ENCODE measurements at regions not wholly inside any gene's neighbourhood (a gene's known extent, or its start where the extent isn't known, plus 50 kb on each side); places are given as distances from the start of the nearest gene placed in this dataset.
"Not testable (repeated sequence)": the region's sequence is repeated elsewhere in the genome, so short reads cannot be mapped to it uniquely, and the experiment has no call there.

- no peak for DNase-seq (ENCODE audit: low spot score)
Measured at GRCh38 chr10:60513281-60513680, 123.6 kb upstream of the ANK3 start.

DNA sequence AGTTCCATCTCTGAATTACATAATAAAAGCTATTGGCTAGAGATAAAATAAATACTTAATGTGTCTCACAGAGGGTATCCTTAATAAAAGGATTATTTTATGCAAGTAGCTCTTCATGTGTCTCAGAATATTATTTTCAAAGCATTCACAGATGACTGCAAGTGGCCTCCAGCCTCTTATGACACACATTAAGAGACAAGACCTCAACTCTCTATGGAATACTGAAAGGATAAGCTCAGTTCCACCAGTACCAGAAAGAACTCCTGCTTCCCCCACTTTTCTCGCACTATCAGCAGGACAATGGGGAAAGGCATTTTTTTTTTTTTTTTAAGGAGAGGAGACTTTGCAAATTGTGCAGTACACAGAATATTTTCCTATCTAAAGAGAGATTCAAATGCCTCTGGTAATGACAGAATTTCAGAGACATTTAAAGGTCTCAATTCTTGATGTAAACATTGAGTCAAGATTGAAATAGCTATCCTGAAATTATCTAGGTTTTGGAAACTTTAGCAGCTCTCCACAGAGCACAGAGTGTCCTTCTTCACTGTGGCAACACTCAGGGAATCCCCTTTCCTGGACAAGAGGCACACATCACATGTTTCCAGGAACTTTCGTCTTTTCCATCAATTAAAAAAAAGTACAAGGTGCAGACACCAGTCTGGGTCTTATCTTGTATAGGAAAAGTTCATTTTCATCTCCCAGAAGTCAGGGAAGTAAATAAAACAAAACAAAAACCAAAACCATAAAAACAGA, 122.0 kb upstream of the ANK3 start:
- no peak for DNase-seq (ENCODE audit: low spot score)

- DNase-seq (ENCODE audit: low spot score), result no peak
Measured at GRCh38 chr10:60508831-60509230, 119.2 kb upstream of the ANK3 start.

DNA sequence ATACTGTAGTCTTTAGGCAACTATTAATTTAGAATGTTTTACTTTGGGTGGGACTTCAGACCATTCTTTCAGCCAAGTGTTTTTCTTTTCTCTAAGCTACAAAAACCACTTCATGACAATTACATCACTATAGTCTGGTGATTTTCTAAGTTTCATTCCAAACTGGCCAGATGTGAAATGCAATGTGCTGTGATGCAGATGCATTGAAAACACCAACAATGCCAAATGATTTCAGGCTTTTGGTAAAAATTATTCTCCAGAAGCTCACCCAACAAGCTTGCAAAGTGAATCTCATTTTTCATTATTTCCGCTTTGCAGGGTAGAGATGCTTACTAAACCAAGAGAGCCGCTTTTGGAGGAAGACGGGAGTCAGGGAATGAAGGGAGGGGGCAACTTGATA, 118.4 kb upstream of the ANK3 start:
- DNase-seq (ENCODE audit: low spot score), result no peak

DNA sequence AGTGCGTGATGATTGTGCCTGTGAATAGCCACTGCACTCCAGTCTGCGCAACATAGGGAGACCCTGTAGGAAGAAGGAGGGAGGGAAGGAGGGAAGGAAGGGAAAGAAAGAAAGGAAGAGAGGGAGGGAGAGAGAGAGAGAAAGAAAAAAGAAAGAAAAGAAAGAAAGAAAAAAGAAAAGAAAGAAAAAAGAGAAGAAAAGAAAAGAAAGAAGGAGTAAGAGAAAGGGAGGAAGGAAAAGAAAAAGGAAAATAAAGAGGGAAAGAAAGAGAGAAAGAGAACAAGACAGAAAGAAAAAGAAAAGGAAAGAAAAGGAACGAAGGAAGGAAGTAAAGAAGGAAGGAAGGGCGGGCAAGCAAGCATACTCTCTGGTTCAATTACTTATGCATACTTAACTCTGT, 112.9 kb upstream of the ANK3 start:
- DNase-seq (ENCODE audit: low spot score), result no peak

DNA sequence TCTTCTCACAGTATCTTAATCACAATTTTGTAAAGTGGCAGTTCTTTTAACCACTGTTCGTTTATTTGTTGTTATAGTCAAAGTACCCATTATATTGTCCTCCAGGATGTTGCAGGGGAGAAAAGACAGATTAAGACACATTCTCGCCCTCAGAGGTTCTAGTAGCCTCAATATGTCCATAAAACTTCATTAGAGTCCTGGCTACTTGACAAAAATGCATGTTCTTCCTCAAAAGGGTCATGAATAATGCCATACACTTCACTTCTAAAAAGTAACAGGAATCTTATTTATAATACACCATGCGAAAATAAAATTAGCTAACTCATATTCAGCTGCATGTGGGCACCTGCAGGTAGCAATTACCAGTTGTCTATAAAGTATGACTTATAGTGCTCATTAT, 109.3 kb upstream of the ANK3 start:
- DNase-seq (ENCODE audit: low spot score), result no peak

DNA sequence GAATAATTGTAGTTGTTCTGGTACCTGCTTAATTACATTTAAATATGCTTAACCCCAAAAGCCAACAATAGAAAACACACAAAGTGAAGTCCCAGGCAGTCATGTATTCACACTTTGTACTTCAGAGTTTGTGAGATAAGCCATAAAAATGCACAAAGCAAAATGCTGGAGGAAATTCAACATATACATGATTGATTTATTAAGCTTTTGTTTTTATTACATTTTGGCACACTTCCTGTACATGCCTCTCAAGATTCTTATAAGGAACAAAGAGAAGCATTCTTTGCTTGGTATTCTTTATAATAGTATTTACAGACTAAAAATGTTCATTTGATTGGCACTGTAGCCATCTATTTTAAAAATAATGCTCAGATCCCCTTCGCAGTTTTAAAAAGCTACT, 107.7 kb upstream of the ANK3 start:
- DNase-seq (ENCODE audit: low spot score), result no peak

GRCh38 chr10:60496181-60496580, 106.5 kb upstream of the ANK3 start:
- no peak for DNase-seq (ENCODE audit: low spot score)

GRCh38 chr10:60495338-60496055, 105.8 kb upstream of the ANK3 start:
- peak; percentile 13 for DNase-seq (ENCODE audit: low spot score)

GRCh38 chr10:60494774-60495173, 105.1 kb upstream of the ANK3 start:
- DNase-seq (ENCODE audit: low spot score), result no peak

- DNase-seq (ENCODE audit: low spot score), result no peak
Measured at GRCh38 chr10:60491162-60491561, 101.5 kb upstream of the ANK3 start.

DNA sequence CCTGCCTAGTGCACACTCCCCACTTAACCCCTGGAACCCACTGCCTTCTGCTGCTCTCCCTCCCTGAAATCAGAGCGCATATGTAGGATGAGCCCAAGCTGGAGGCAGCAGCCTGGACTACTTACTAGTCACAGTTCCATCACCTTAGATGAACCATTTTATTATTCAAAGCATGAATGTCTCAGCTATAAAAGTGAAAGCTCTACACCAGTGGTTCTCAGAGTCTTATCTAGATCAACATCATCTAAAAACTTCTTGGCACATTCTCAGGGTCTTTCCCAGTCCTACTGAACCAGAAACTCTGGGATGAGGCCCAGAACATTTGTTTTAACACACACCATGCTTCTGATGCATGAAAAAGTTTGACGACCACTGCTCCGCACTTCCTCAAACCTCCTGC, 100.3 kb upstream of the ANK3 start:
- DNase-seq (ENCODE audit: low spot score), result no peak

DNA sequence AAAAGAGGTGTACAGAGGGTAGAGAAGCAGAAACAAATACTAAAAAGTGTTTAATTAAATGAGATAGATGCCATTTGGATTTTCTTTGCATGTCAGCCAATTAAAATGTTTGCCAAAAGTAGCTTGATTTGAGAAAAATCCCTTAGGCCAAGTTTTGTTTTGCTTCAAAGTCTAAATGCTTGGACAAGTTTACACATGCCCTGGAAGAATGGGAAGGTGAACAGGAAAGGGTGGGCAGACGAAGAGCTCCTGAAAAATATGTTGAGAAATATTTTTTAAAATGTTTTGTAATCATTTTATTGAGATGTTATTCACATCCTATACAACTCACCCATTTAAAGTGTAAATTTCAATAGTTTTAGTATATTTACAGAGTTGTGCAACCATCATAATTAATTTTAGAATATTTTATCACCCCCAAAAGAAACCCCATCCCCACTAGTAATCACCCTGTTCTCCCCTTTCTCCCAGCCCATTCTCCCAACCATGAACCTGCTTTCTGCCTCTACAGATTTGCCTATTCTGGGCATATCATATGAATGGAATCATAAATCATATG, 98.5 kb upstream of the ANK3 start:
- no peak for DNase-seq (ENCODE audit: low spot score)

DNA sequence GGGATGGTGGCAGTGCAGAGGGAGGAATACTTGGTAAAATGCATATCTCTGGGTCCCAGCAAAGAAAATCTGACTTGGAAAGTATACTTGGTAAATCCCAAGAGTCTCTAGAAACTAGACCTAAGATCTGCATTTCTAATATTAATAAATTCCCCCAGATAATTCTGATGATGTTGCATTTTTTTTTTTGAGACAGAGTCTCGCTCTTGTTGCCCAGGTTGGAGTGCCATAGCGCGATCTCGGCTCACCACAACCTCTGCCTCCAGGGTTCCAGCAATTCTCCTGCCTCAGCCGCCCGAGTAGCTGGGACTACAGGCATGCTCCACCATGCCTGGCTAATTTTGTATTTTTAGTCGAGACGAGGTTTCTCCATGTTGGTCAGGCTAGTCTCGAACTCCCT, 97.9 kb upstream of the ANK3 start:
- no peak for DNase-seq (ENCODE audit: low spot score)

- DNase-seq (ENCODE audit: low spot score), result no peak
Measured at GRCh38 chr10:60485025-60485424, 95.3 kb upstream of the ANK3 start.

GRCh38 chr10:60480865-60481563, 91.3 kb upstream of the ANK3 start:
- peak; percentile 4 for DNase-seq (ENCODE audit: low spot score)

DNA sequence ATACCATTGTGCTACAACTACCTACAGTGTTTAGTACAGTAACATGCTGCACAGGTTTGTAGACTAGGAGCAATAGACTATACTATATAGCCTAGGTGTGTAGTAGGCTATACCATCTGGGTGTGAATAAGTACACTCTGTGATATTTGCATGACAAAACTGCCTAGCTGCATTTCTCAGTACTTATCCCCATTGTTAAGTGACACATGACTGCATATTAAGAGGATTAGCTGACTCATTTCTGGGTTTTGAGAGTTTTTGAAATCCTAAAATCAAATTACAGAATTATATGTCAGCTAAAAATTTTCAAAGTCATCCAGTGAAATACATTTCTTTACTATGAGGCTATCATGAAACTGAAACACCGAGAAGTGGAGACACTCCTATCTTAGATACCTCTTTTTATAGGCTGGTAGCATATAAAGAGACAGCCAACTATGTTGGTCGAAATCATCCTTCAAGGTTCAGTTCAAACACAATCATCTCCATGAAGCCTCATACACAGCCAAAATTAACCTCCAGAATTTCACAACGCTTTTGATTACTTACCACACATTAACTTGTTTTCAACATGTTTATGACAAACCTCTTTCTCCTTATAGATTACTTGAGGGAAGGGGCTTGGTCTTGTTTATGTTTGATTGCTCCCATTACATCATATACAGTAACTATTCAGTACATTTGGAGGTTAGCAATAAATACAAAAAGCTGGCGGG, 89.8 kb upstream of the ANK3 start:
- DNase-seq (ENCODE audit: low spot score), result no peak

- no peak for DNase-seq (ENCODE audit: low spot score)
Measured at GRCh38 chr10:60476451-60476850, 86.8 kb upstream of the ANK3 start.

- no peak for DNase-seq (ENCODE audit: low spot score)
Measured at GRCh38 chr10:60473557-60473956, 83.9 kb upstream of the ANK3 start.

DNA sequence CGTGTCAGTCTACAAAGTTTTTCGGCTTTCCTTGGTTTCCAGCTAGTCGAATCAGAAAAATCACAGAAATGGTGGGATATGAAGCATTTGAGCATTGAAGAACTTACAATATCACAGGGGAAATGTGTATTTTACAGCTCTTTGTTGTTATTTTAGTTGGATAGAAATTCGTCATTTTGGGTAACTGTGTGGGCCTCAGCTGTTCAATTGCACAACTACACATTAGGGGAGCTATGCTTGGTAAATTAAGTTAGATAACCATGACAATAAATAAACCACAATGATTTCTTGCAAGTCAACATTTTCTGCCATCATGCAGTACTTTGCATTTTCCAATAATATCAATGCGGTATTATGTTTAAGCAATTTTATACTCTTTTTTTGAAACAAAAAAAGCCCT, 80.4 kb upstream of the ANK3 start:
- DNase-seq (ENCODE audit: low spot score), result no peak

DNA sequence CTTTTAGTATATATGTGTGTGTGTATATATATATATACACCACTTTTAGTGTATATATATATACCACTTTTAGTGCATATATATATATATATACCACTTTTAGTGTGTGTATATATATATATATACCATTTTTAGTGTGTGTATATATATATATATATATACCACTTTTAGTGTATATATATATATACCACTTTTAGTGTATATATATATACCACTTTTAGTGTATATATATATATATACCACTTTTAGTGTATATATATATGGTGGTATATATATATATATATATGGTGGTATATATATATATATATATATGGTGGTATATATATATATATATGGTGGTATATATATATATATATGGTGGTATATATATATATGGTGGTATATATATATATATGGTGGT, 79.5 kb upstream of the ANK3 start:
- DNase-seq (ENCODE audit: low spot score), result not testable (repeated sequence)

DNA sequence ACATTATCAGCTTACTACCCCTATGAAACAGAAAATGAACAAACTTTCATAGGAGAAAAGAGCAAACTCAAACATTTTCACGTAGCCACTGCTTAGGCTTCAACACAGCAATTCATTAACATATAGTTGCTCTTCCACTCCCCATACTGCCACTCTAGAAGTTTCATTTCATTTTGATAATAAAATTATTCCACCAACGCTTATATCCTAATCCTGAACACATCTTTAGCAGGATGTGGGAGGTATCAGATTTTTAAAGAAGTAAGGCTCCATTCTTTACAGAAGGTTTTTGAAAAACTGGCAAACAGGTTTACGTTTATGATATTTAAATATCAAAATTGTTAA, 77.5 kb upstream of the ANK3 start:
- no peak for DNase-seq (ENCODE audit: low spot score)
